ENCODE measurements at regions not wholly inside any gene's neighbourhood (a gene's known extent, or its start where the extent isn't known, plus 50 kb on each side); places are given as distances from the start of the nearest gene placed in this dataset.

- H3K27me3 ChIP-seq, result no peaks in the 10 kb centered on the region
- intact Hi-C loops (cut with DNase I), result no loop called here
- no peak overlapping the region for H3K27ac ChIP-seq
- H3K36me3 ChIP-seq, result no peaks in the 10 kb centered on the region
- ATAC-seq (no peak), DNase-seq (no peak)
- no peak overlapping the region for H3K4me3 ChIP-seq
- H3K4me1 ChIP-seq, result no peaks in the 10 kb centered on the region
- no peak for TF ChIP-seq CTCF (IDR thresholded peaks at IDR 0.05)
- no peaks in the 10 kb centered on the region for H3K9me3 ChIP-seq
These were observed 144.9 kb upstream of the POU3F3 start for GRCh38 chr2:104708967-104709366.

- intact Hi-C loops (cut with DNase I), result no loop called here
- Histone ChIP-seq H3K27me3 (no peaks in the 10 kb centered on the region), H3K9me3 (no peaks in the 10 kb centered on the region), H3K4me3 (no peak overlapping the region), H3K36me3 (no peaks in the 10 kb centered on the region), H3K4me1 (no peaks in the 10 kb centered on the region), H3K27ac (no peak overlapping the region)
- no peak for ATAC-seq
- TF ChIP-seq CTCF (IDR thresholded peaks at IDR 0.05), result no peak
- no peak for DNase-seq
These were observed 137.9 kb upstream of the POU3F3 start for GRCh38 chr2:104716061-104716460.

GRCh38 chr2:104733226-104733943, 120.5 kb upstream of the POU3F3 start:
- H3K27me3 ChIP-seq, result no peaks in the 10 kb centered on the region
- no peak for DNase-seq
- peak; percentile 27 for ATAC-seq
- no peaks in the 10 kb centered on the region for H3K4me1 ChIP-seq
- no peak overlapping the region for H3K4me3 ChIP-seq
- H3K27ac ChIP-seq, result no peak overlapping the region
- TF ChIP-seq CTCF (IDR thresholded peaks at IDR 0.05), result peak; percentile 10 to 12
- no peaks in the 10 kb centered on the region for H3K36me3 ChIP-seq
- intact Hi-C loops (cut with DNase I), result no loop called here
- peaks cover 0 to 11% of the 10 kb centered on the region in 2 donors for H3K9me3 ChIP-seq

GRCh38 chr2:104734937-104735586, 118.9 kb upstream of the POU3F3 start:
- intact Hi-C loops (cut with DNase I), result no loop called here
- Histone ChIP-seq H3K9me3 (peaks cover 0 to 11% of the 10 kb centered on the region in 2 donors), H3K4me3 (no peak overlapping the region), H3K4me1 (no peaks in the 10 kb centered on the region), H3K27me3 (no peaks in the 10 kb centered on the region), H3K36me3 (no peaks in the 10 kb centered on the region), H3K27ac (no peak overlapping the region)
- DNase-seq (no peak), ATAC-seq (no peak)
- TF ChIP-seq CTCF (IDR thresholded peaks at IDR 0.05), result no peak

GRCh38 chr2:104736026-104736425, 117.9 kb upstream of the POU3F3 start:
- no peak overlapping the region for H3K4me3 ChIP-seq
- no peak overlapping the region for H3K27ac ChIP-seq
- no peak for ATAC-seq
- TF ChIP-seq CTCF (IDR thresholded peaks at IDR 0.05), result no peak
- no peaks in the 10 kb centered on the region for H3K4me1 ChIP-seq
- intact Hi-C loops (cut with DNase I), result no loop called here
- peaks cover 0 to 2% of the 10 kb centered on the region in 2 donors for H3K9me3 ChIP-seq
- H3K36me3 ChIP-seq, result no peaks in the 10 kb centered on the region
- no peak for DNase-seq
- H3K27me3 ChIP-seq, result no peaks in the 10 kb centered on the region

All from left lung (tissue), 4 donors.